Esophagus squamous epithelium (tissue), 4 donors: ENCODE measurements at regions not wholly inside any gene's neighbourhood (a gene's known extent, or its start where the extent isn't known, plus 50 kb on each side); places are given as distances from the start of the nearest gene placed in this dataset.

Experiments
- CTCF ChIP-seq, 6 experiments: fragments of 450-650 bp in 4 of 6; fragments of 200-600 bp in 2 of 6; sonication (generic) in 2 of 6; IDR thresholded peaks; one replicate each; pipeline ENCODE4 v1.5.1; 2016 to 2019; ENCODE audit warnings: antibody characterized with exemption in 6 of 6, mild to moderate bottlenecking in 4 of 6, moderate library complexity in 4 of 6
- POLR2A ChIP-seq, 4 donors: fragments of 450-650 bp; IDR thresholded peaks; one replicate each; pipeline ENCODE4 v1.6.1; 2017; ENCODE audit warnings: antibody characterized with exemption in 4 of 4, mild to moderate bottlenecking in 4 of 4, moderate library complexity in 3 of 4

GRCh38 chr18:38045845-38046244, 480.2 kb upstream of the CELF4 start:
- TF ChIP-seq POLR2A (IDR thresholded peaks at IDR 0.05) (no peak), CTCF (IDR thresholded peaks at IDR 0.05) (no peak)
